Heart left ventricle (tissue), 13 donors: ENCODE measurements at regions not wholly inside any gene's neighbourhood (a gene's known extent, or its start where the extent isn't known, plus 50 kb on each side); places are given as distances from the start of the nearest gene placed in this dataset.

Experiments
- POLR2A ChIP-seq, 2 donors: fragments of 450-650 bp; IDR thresholded peaks; one replicate each; pipeline ENCODE4 v1.6.1; 2017; ENCODE audit warnings: antibody characterized with exemption in 2 of 2, mild to moderate bottlenecking in 2 of 2, moderate library complexity in 2 of 2
- TF ChIP-seq, protein P1 (sequence below), 12 donors: fragments of 200-600 bp; sonication (generic) in 4 of 12; IDR thresholded peaks; one replicate each; pipeline versions ENCODE4 v1.5.0 to v1.8.0; 2018 to 2022; ENCODE audit warnings: antibody characterized with exemption in 12 of 12, mild to moderate bottlenecking in 5 of 12
- donor health status: ischemic (EF 13 %, LVEDD 7.1; RV severe dilation, severe dysfunction).
- donor health status: DM: no; HTN: yes; CAD: no.
- donor health status: DM: no; HTN: no; CAD: no.
- donor health status: ischemic (EF 25% LVEDD 6.9; RV normal size, moderate dysfunction).
- donor health status: ischemic (EF 25% LVEDD 5.7; RV mildly dilated, moderate dysfunction).
- donor health status: ischemic (EF 35%, LVEDD 5.7; RV mildly dilated, moderate dysfunction).
- donor health status: nonischemic (EF 11% LVEDD 7.7; RV severe dilation, severe dysfunction).
- donor health status: DM: yes; HTN: yes; CAD: no.
- donor health status: PGD.
- donor health status: ischemic (EF 29% LVEDD 5.4; RV normal size, mild dysfunction).
- donor health status: nonischemic (EF 23%, LVEDD 6.1; RV moderate dilation, normal function).

- TF ChIP-seq POLR2A (IDR thresholded peaks at IDR 0.05): no peak
- TF ChIP-seq, protein P1, sequence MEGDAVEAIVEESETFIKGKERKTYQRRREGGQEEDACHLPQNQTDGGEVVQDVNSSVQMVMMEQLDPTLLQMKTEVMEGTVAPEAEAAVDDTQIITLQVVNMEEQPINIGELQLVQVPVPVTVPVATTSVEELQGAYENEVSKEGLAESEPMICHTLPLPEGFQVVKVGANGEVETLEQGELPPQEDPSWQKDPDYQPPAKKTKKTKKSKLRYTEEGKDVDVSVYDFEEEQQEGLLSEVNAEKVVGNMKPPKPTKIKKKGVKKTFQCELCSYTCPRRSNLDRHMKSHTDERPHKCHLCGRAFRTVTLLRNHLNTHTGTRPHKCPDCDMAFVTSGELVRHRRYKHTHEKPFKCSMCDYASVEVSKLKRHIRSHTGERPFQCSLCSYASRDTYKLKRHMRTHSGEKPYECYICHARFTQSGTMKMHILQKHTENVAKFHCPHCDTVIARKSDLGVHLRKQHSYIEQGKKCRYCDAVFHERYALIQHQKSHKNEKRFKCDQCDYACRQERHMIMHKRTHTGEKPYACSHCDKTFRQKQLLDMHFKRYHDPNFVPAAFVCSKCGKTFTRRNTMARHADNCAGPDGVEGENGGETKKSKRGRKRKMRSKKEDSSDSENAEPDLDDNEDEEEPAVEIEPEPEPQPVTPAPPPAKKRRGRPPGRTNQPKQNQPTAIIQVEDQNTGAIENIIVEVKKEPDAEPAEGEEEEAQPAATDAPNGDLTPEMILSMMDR (IDR thresholded peaks at IDR 0.05): no peak
Observed at GRCh38 chr1:213535679-213536078, 452.1 kb upstream of the PROX1 start.
